ENCODE measurements at regions not wholly inside any gene's neighbourhood (a gene's known extent, or its start where the extent isn't known, plus 50 kb on each side); places are given as distances from the start of the nearest gene placed in this dataset.

DNA sequence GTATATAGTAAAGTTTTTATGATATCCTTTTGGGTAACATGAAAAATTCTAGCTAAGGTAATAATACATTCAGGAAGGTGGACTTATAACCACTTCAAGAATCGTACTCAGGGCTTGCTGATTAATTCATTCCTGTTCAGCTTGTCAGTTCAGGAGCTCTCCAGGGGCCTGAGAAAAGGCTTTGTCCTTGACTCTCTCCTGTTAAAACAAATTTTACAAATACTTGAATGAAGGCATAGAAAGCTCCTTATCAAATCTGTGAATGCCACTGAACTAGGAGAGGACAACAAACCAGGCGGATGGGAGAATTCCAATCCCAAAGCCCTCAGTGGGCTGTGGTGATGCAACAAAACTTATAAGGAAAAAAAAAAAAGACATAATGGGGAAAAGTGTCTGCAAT lies 354.5 kb upstream of the ZMIZ1 start:
- TF ChIP-seq BHLHE40 (IDR thresholded peaks at IDR 0.05; ENCODE audit: borderline replicate concordance) (no peak), ELF4 (IDR thresholded peaks at IDR 0.05) (no peak), TARDBP (IDR thresholded peaks at IDR 0.05) (no peak), LEF1 (IDR thresholded peaks at IDR 0.05; ENCODE audit: borderline replicate concordance) (no peak), SP1 (IDR thresholded peaks at IDR 0.05) (no peak), HDGF (IDR thresholded peaks at IDR 0.05; ENCODE audit: borderline replicate concordance) (no peak)

Measured in HEK293T (cell line).